Ovary (tissue), 7 donors: ENCODE measurements at regions not wholly inside any gene's neighbourhood (a gene's known extent, or its start where the extent isn't known, plus 50 kb on each side); places are given as distances from the start of the nearest gene placed in this dataset.
"Not testable (repeated sequence)": the region's sequence is repeated elsewhere in the genome, so short reads cannot be mapped to it uniquely, and the experiment has no call there.

Experiments used
- DNase-seq, 5 donors: peaks; one replicate each; pipeline ENCODE4 v3.0.0-alpha.2; 2019 to 2020
- H3K27ac ChIP-seq, 2 donors: fragments of 200-600 bp; one replicate each; pipeline versions ENCODE4 v1.5.1 to v1.8.0; 2019 to 2022
- H3K27me3 ChIP-seq: fragments of 200-600 bp; one replicate; pipeline ENCODE4 v1.8.0; 2022
- H3K36me3 ChIP-seq: fragments of 200-600 bp; sonication (generic); one replicate; pipeline ENCODE4 v1.5.1; 2019
- H3K4me1 ChIP-seq: one replicate; pipeline ENCODE4 v1.8.1; 2013; ENCODE audit warnings: mild to moderate bottlenecking, moderate library complexity; ENCODE audit not compliant: insufficient read depth
- H3K4me3 ChIP-seq: fragments of 200-600 bp; sonication (generic); one replicate; pipeline ENCODE4 v1.5.1; 2017
- H3K9me3 ChIP-seq, 2 donors: fragments of 200-600 bp in 1 of 2; sonication (generic) in 1 of 2; one replicate each; pipeline versions ENCODE4 v1.5.1 to v1.8.1; 2013 to 2019; ENCODE audit warnings: mild to moderate bottlenecking in 1 of 2, moderate library complexity in 1 of 2
- CTCF ChIP-seq, 3 donors: fragments of 450-650 bp in 2 of 3; fragments of 200-600 bp in 1 of 3; IDR thresholded peaks; one replicate each; pipeline versions ENCODE4 v1.5.1 to v1.8.0; 2016 to 2022; ENCODE audit warnings: antibody characterized with exemption in 3 of 3, mild to moderate bottlenecking in 1 of 3
- EP300 ChIP-seq: sonication (generic); formaldehyde crosslinking; IDR thresholded peaks from one replicate; pipeline ENCODE4 v1.6.1; 2017; ENCODE audit warnings: antibody characterized with exemption
- POLR2A ChIP-seq: fragments of 450-650 bp; IDR thresholded peaks from one replicate; pipeline ENCODE4 v1.6.1; 2017; ENCODE audit warnings: antibody characterized with exemption, mild to moderate bottlenecking, moderate library complexity
- WGBS, 3 donors: extraction: QIAGEN DNeasy Blood & Tissue Kit in 1 of 3; methylation state at CpG; one replicate each; pipeline versions ENCODE4 v1.1.5 to v1.1.7; 2013 to 2017; 5-methylcytosine and 5-hydroxymethylcytosine counted together
- intact Hi-C, 4 donors: fragments of 100-400 bp; cut with DNase I; formaldehyde crosslinking; loops; one replicate each; pipeline versions ENCODE4 v1.11.0 to v1.15.1; 2022 to 2023
- donor health status: DM: no; HTN: no; CAD: no; lungs with moderate emphysema.
- donor health status: DM: no; HTN: no; CAD: no.
- donor health status: Bipolar disorder and iron deficiency.
- donor health status: DM: no; HTN: no; CAD: no.
- donor health status: DM: yes; HTN: yes; CAD: no.

- WGBS, 3 donors = 56 to 77% (median 62%) methylated on average over 3 of the region's 3 CpGs
These were observed 558.3 kb upstream of the NBEA start for GRCh38 chr13:34383728-34384127.

DNA sequence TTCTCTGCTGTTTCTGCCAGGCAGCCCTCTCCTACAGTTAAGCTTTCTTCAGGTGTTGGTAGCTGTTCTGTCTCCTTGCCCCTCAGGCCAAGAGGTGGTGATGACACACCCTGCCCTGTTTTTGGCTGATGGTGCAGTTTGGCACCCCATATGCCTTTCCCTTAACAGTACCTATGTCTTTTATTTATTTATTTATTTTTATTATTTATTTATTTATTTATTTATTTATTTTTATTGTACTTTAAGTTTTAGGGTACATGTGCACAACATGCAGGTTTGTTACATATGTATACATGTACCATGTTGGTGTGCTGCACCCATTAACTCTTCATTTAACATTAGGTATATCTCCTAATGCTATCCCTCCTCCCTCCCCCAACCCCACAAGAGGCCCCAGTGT lies 555.8 kb upstream of the NBEA start:
- H3K27me3 ChIP-seq, intact Hi-C loops, H3K36me3 ChIP-seq, H3K4me3 ChIP-seq, H3K9me3 ChIP-seq, DNase-seq, H3K4me1 ChIP-seq, H3K27ac ChIP-seq: not testable (repeated sequence)

More at GRCh38 chr13:34383728-34384127, 558.3 kb upstream of the NBEA start:
- no peak overlapping the region for H3K4me3 ChIP-seq
- H3K27ac ChIP-seq = no peak overlapping the region
- TF ChIP-seq CTCF (IDR thresholded peaks at IDR 0.05) (no peak), EP300 (no peak), POLR2A (no peak)
- intact Hi-C loops = no loop called here
- DNase-seq = no peak
- H3K27me3 ChIP-seq = no peaks in the 10 kb centered on the region
- H3K4me1 ChIP-seq = no peaks in the 10 kb centered on the region
- peaks cover 0 to 3% of the 10 kb centered on the region in 2 donors for H3K9me3 ChIP-seq
- H3K36me3 ChIP-seq = no peaks in the 10 kb centered on the region

GRCh38 chr13:34391076-34391475 lies 551.0 kb upstream of the NBEA start:
- H3K36me3 ChIP-seq = no peaks in the 10 kb centered on the region
- no peaks in the 10 kb centered on the region for H3K27me3 ChIP-seq
- H3K9me3 ChIP-seq = no peaks in the 10 kb centered on the region
- no peaks in the 10 kb centered on the region for H3K4me1 ChIP-seq
- no peak overlapping the region for H3K4me3 ChIP-seq
- no peak for DNase-seq
- no peak overlapping the region for H3K27ac ChIP-seq
- 29 to 75% (median 51%) methylated on average over 2 of the region's 2 CpGs for WGBS, 3 donors
- intact Hi-C loops = no loop called here
- no peak for TF ChIP-seq EP300
- no peak for TF ChIP-seq POLR2A
- no peak for TF ChIP-seq CTCF (IDR thresholded peaks at IDR 0.05)

- intact Hi-C loops = no loop called here
- TF ChIP-seq CTCF (IDR thresholded peaks at IDR 0.05) = no peak
- no peak for TF ChIP-seq EP300
- no peak for TF ChIP-seq POLR2A
These were observed 540.4 kb upstream of the NBEA start for GRCh38 chr13:34401696-34402095.

GRCh38 chr13:34405410-34406181 lies 536.5 kb upstream of the NBEA start:
- TF ChIP-seq CTCF (IDR thresholded peaks at IDR 0.05) = no peak
- TF ChIP-seq POLR2A = no peak
- no peak for TF ChIP-seq EP300
- intact Hi-C loops = no loop called here
- WGBS, 3 donors = 85 to 89% (median 87%) methylated on average over 4 of the region's 4 CpGs

More at GRCh38 chr13:34401696-34402095, 540.4 kb upstream of the NBEA start:
- Histone ChIP-seq H3K4me1 (no peaks in the 10 kb centered on the region), H3K27ac (no peak overlapping the region), H3K9me3 (no peaks in the 10 kb centered on the region), H3K36me3 (no peaks in the 10 kb centered on the region), H3K27me3 (no peaks in the 10 kb centered on the region), H3K4me3 (no peak overlapping the region)
- WGBS, 3 donors = 63 to 68% (median 63%) methylated on average over 1 of the region's 1 CpG
- no peak for DNase-seq

More at GRCh38 chr13:34405410-34406181, 536.5 kb upstream of the NBEA start:
- Histone ChIP-seq H3K4me1 (no peaks in the 10 kb centered on the region), H3K4me3 (no peak overlapping the region), H3K27me3 (no peaks in the 10 kb centered on the region), H3K36me3 (no peaks in the 10 kb centered on the region), H3K9me3 (no peaks in the 10 kb centered on the region), H3K27ac (no peak overlapping the region)
- no peak for DNase-seq
